ENCODE measurements at regions not wholly inside any gene's neighbourhood (a gene's known extent, or its start where the extent isn't known, plus 50 kb on each side); places are given as distances from the start of the nearest gene placed in this dataset.

DNA sequence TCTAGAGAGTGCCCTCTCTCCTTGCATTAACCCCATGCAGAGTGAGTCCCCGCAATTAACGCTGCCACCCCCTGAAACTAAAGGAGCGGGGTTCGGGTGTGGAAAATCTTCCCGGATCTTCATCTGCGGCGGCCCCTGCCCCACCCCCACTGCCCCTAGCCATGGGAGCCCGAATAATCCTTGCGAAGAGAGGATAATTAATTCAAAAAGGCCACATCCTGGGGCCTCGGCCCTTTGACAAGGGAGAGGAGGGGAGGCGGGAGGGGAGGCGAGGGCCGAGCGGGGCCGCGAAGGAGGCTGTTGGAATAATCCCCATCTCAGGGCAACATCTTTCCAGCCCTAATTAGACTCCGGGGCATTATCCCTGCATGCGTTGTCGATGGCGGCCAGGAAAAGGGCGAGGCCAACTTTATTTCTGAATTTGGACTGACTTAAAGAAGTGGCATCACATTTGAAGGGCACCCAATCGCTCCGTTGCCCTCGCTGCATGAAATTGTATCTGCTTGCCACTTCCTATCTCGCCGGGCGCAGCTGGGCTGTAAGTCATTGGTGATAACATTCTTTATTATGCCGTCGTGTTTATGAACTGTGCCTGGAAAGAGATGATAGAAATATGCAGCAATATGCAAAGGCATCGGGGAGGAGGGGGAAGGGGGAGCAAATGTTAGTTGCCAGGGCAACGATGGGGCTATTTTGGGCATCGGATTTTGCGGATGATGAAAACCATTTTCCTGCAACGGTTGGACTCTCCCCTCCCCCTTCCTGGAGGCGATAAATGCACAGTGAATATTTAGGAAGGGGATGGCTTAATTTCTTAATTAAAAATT lies 387.1 kb upstream of the TNRC6C start:
- DNase-seq (ENCODE audit: low read depth in 3 of 3), result no peak

DNA sequence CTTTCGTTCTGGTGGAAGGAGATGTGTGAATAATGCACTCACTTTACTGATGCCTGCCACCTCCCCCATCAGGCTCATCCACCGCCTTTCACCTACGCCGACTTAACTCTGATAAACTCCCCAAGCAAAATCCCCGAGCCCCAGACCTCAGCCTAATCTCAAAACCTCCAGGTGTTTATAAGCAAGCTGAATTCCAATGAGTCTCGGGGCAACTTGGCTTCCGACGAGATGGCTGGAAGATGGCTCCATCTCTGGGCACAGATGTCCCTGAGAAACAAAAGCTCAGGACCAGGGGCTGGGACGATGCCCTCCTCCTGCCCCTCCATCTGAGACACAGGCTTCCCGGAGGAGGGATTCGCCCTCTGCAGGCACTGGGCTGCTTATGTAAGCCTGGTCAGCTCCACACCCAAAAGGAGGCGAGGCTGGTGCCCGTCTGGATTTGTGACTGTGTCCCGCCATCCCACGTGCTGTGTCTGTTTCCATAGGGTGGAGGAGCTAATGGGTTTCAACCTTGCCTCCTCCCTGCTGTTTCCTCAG lies 386.4 kb upstream of the TNRC6C start:
- no peak for DNase-seq (ENCODE audit: low read depth in 3 of 3)

DNA sequence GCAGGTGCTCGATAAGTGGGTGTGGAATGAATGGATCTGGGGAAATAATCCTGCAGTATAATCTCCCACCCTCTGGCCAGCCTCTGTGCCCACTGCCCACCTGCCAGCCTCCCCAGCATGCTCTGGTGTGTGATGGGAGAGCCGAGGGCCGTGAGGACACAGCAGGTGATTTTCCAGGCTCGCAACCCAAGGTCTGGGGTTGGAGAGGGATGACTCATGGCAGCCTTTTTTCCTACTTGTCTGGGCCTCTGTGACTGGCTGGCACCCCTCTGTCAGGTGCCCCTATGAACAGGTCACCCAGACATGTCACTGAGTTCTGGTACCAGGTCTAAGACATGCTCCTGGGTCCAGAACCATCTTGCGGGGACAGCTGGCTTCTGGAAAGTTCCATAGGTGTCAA lies 385.7 kb upstream of the TNRC6C start:
- no peak for DNase-seq (ENCODE audit: low read depth in 3 of 3)

DNA sequence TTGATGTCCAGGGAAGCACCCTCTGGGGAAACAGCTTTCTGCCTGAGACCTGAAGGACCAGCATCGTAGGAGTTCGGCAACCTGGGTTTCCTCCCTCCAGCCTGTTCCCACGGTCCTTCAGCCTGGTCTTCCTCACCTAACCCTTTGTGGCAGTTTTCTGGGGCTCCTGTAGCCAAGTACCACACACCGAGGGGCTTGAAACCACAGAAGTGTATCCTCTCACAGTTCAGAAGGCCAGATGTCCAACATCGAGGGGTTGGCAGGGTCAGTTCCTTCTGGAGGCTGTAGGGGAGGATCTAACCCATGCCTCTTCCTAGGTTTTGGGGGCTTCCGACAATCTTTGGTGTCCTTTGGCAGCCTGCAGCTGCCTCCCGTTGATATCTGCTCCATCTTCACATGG lies 381.0 kb upstream of the TNRC6C start:
- no peak for DNase-seq (ENCODE audit: low read depth in 3 of 3)

DNA sequence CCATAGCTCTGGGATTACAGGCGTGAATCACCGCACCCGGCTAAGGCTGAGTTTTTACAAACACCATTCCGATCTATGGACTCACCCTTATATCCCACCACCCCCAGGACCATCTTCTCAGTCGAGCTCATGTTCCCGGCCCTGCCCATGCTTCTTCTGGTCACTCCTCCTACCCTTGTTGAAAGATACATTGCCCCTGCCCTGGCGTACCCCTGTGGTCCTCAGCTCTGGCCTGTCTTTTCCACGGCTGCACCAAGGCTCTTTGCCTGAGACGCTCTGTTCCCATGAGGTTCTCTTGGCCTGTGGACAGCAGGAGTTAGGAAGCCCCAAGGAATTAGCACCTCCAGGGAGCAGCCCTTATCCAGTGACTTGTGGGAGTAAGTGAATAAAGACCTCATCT lies 379.4 kb upstream of the TNRC6C start:
- no peak for DNase-seq (ENCODE audit: low read depth in 3 of 3)

DNA sequence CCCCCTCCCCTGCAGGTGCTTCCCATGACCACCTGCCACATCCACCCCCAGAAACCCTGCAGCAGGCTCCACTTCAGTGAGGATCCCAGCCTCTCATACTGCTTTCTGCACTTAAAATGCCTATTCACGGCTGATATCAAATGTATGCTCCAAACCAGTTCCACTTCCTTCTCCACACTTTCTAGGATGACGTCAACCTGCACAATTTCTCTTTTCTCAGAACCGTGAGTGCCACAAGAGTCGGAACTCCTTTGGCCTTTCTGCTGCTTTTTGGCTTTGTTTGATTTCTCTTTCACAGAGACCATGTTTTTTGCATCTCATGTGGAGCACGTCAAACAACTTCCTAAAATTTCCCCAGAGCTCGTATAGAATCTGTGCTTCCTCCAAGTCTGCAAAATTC lies 378.8 kb upstream of the TNRC6C start:
- DNase-seq (ENCODE audit: low read depth in 3 of 3), result no peak

DNA sequence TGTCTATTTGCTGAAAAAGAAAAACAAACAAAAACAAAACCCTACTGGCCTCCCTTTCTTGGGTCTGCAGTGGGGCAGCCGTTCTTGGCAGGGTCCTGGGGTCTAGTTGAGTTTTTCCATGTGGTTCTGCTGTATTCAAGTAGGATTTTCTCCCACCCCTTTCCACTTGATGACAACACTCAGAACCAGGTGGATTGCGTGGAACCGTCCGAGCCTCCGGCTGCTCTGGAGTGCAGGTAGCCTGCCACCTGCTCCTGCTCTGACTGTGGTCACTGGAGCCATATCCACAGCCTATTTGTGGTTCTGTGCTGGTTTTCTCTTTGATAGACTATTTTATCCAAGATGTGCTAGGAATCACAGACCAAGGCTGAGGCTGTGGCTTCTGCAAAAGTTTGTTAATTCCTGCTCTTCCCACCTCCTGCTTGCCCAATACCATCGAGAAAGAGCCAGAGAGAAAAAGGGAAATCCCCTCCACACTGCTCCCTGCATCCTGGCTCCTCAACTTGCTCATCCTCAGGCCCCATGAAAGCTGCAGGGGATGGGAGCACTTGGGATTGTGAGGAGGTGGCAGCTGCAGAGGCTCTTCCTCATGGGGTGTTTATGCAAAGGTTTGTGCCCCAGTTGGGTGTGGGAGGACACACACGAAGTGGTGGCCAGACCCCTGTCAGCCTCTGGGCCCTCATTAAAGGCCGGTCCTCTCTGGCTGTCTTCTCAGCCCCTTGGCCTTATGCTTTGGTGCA lies 377.8 kb upstream of the TNRC6C start:
- DNase-seq (ENCODE audit: low read depth in 3 of 3), result no peak

DNA sequence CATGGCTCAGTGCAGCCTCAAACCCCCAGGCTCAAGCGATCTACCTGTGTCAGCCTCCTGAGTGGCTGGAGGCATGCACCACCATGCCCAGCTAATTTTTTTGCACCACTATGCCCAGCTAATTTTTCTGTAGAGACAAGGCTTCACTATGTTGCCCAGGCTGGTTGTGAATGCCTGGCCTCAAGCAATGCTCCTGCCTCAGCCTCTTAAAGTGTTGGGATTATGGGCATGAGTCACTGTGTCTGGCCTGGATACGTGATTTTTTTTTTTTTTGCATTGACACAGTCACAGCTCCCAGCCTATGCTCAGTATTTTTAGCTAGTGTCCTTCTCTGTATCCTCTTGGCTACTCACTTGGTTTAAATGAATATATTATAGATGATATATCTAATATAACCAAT lies 377.0 kb upstream of the TNRC6C start:
- no peak for DNase-seq (ENCODE audit: low read depth in 3 of 3)

DNA sequence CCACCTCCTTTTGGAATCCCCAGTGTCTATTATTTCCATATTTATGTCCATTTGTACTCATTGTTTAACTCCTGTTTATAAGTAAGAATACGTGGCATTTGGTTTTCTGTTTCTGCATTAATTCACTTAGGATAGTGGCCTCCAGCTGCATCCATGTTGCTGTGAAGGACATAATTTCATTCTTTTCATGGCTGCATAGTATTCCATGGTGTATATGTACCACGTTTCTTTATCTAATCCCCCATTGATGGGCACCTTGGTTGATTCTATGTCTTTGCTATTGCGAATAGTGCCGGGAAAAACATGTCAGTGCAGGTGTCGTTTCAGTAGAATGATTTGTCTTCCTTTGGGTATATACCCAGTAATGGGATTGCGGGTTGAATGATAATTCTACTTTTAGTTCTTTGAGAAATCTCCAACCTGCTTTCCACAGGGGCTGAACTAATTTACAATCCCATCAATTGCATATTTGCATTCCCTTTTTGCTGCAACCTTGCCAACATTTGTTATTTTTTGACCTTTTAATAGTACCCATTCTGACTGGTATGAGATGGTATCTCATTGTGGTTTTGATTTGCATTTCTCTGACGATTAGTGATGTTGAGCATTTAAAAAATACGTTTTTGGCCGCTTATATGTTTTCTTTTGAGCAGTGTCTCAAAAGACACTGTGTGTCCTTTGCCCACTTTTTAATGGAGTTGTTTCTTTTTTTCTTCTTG lies 373.2 kb upstream of the TNRC6C start:
- no peak for DNase-seq (ENCODE audit: low read depth in 3 of 3)

DNA sequence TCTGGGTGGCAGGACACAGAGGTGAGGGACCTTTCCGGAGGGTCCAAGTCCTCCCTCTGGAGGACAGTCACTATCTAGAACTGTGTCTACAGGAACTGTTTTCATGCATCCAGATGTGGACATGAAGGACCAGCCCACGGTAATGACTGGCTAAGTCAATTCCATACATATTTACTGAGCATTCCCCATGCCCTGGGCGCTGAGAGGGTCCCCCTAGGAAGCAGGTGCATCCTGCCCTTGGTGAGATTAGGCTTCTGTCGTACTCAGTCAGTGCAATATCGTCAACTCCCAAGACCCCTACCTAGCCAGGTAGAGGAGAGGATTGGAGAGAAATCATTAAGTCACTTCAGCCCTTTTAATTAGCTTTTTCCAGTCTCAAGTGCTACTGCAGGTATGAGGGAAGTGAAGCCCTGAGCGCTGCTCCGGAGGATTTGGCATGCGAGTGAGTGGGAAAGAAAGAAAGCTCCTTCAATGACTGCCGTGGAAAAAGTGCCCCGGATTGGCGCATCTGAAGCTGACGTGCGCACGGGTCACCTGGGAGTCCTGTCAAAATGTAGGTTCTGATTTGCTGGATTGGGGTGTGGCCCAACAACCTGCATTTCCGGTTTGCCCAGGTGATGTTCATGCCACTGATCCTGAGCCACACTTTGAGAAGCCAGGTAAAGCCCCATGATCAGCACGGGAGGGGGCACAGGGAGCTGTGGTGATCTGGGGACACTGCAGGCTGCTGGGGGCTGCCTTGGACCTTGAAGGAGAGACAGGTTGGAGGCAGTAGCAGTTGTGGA lies 367.4 kb upstream of the TNRC6C start:
- DNase-seq (ENCODE audit: low read depth in 3 of 3), result no peak

DNA sequence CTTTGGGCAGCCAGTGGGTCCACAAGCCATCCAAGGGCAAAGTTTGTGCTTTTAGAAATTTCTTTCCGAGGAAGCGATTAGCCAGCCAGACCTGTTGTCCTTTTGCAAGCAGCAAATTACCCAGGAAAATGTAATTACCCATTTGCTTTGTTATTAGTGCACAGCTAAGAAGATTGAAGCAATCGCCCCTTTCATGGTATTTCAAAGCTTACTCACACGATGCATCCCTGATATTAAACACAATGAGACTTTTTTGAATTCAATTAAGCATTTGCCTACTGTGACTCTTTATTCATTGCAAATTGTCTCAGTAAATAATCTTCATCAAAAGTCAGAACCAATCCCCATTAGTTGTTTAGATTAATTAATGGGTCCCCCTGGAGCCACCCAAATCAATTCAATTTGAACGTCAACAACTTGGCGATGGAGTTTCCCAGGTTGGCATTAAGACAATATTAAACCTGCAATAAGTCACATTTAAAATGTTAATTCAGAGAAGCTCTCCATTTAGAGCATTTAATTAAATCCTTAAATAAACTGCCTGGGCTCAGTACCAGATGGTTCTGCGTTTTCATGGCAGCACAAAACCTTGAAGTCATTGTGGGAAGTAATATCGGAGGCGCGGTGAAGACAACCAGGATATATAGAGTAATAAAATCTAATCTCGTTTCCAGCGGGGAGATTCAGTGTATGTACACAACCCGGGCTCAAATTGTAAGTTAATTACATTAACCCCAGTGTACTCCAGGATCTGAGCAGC lies 366.2 kb upstream of the TNRC6C start:
- DNase-seq (ENCODE audit: low read depth in 3 of 3), result no peak

DNA sequence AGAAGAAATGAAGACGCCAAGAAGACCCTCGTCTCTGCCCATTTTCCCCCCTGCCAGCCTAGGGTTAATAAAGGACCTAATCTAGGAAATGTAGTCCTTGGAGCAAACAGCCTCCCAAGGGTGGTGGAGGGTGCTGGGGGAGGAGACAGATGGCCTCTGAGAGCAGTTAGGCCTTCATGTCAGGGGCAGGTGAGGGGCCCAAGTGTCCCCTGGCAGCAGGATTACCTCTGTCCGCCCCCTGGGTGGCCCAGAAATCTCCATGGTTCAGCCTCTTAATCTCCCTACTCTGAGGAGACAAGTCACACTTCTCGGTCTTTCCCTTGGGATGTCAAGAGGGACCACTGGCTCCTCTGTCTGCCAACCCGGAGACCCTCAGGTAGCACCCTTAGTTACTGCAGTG lies 365.4 kb upstream of the TNRC6C start:
- DNase-seq (ENCODE audit: low read depth in 3 of 3), result no peak

DNA sequence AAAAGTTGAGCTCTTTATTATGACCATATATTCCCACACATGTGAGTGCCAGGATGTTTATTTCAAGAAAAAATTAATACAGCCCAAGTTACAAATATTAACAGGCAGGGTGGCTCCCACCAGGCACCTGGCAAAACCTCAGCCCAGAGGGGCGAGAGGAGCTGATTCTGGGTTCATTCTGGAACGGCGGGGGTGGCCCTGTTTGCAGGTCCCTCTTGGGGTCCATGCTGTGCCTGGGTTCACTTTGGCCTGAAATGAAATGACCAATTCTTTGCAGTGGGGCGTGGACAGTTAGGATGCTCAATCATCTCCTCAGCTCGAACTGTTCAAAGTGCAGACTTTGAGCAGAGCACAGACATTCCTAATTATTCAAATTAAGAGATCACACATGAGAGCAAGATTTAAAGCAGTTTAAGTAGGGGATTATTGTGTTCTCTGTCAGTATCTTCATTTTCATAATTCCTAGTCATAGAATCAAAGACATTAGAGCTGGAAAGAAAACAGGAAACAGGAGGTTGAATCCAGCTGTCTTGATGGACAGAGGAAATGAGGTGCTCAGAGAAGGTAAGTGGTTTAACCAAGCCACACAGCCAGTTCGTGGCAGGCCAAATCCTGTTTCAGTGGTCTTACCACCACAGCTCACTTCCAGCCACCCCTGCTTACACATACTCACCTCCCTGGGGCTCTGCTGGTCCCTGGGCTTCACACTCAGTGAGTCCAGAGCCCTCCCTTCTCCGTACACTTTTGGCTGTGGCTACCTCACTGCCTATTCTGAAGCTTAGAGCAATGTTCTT lies 363.9 kb upstream of the TNRC6C start:
- DNase-seq (ENCODE audit: low read depth in 3 of 3), result no peak

DNA sequence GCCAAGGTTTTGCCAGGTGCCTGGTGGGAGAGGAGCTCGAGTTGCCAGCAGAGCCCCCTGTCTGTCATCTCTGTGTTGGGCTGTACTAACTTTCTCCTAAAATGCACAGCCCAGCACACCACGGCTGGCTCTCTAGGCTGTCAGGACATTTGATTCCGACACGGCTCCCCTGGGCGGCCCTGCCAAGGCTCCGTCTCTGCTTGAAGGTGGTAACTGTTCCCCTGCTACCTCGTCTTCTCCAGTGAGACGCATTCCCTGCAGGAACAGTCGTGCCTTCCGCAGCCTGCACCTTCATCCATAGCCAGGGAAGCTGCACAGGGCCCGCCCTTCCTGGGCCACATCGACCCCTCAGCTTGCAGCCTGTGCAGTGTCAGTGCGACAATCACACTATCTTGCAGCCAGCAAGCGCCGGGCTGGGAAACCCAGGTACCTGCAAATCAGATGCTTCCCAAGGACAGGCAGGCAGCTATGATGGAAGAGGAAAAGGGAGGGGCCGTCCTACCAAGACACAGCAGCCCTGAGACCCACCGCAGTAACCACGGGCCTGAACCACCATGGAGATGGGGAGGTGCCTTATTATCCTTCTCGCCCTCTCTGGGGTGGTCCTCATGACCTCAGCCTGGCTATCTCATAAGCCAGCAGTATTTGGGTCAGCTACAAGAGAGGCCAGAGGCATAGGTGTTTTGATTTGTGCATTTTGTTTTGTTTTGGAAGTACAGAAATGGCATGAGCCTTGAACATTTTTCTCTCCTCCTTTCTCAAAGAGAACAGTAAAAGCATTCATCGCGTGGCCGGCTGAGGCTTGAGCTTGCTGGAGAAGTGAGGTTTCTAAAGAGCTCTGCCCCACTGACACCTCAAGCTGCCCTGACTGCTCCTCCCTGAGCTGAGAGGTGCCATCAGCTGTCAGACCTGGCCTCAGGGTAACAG lies 361.7 kb upstream of the TNRC6C start:
- DNase-seq (ENCODE audit: low read depth in 3 of 3), result no peak

DNA sequence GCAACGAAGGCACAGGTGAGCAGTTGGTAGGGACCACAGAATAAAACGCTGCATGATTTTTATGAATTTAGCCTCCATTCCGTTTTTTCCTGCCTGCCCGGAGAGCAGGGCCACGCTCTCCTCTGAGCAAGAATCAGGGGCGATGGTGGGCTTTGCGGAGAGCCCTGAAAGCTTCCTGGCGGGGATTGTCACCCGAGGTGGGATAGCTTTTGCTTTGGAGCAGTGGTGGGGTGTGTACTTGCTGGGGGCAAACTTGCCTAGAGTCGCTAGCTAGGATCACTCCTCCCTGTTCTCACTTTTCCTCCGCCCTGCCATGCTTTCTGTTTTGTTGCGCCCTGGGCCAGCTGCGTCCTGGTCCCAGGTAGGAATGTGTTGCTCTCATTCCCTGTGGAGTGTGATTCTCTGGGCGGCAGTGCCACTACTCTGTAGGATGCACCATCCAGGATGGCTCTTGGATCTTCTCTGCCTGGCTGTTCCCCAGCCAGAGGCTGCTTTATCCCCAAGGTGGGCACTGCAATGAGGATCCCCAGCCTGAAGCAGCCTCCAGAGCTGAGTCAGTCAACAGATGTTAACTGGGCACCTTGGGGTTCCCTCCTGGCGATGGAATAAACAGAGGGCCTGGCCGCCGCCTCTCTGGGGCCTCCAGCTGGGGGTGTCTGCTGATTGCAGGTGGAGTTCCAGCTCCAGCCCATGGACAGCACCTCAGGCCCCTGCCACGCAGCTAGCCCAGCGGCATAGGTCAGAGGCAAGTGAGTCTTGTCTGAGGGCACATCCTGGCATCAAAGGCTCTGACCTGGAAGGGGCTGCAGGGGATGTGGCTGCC lies 360.9 kb upstream of the TNRC6C start:
- DNase-seq (ENCODE audit: low read depth in 3 of 3), result no peak

DNA sequence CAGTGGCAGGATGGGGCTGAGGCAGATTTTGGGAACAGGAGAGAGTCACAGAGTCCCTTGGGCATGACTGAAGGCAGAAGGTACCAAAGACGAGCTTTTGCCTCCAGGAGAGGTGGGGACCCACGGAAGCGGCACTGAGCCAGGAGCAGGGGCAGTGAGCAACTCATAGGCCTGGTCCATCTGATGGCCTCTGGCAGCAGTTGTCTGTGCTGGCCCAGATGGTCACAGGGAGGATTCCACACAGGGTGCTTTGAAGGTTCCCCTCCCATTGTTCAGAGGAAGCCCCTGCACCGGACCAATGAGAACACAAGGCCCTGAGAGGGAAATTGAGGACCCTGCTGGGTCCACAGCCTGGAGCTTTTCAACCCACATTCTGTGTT lies 360.3 kb upstream of the TNRC6C start:
- DNase-seq (ENCODE audit: low read depth in 3 of 3), result no peak

DNA sequence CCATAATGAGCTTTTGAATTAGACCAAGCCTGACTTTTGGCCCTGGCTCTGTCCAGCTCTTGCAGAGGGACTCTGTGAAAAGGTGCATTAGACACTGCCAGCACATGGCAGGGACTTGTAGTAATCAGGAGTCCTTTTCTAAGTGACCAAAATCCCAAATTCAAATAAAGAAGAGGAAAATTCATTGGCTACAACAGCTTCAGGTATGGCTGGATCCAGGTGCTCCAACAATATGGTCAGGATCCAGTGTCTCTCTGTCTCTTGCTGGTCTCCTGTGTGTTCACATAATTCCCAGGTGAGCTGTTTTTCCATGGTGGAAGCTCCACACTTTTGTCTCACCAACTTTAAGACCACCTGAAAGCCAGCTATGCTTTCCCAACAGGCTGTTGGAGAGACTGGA lies 358.8 kb upstream of the TNRC6C start:
- DNase-seq (ENCODE audit: low read depth in 3 of 3), result no peak

DNA sequence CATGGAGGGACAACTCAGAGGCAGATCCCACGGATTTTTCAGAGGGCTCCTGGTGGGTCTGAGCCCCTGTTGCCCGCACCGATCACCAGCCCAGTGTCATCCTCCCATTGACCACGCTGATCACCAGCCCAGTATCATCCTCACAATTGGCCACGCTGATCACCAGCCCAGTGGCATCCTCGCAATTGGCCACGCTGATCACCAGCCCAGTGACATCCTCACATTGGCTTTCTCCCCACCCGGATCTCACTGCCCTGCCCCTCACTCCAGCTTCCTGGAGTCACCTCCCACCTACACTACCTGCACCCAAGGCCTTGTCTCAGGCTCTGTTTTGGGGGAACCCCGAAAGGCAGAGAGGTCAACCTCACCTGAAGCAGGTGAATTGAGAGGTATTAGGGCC lies 358.2 kb upstream of the TNRC6C start:
- DNase-seq (ENCODE audit: low read depth in 3 of 3), result no peak

All from stimulated activated CD4-positive, alpha-beta T cell treated with anti-CD3 and anti-CD28 coated beads, TNF-alpha, amount 100 ng/mL, for 48 hours (primary cell).